Activated T-cell treated with anti-CD3 and anti-CD28 coated beads, Interleukin-2, amount 50 U/mL, for 4 hours (primary cell): ENCODE measurements at regions not wholly inside any gene's neighbourhood (a gene's known extent, or its start where the extent isn't known, plus 50 kb on each side); places are given as distances from the start of the nearest gene placed in this dataset.

Experiments used
- ATAC-seq, 2 donors: fragments of 200-7000 bp; cut with Tn5 transposase; one replicate each; pipeline ENCODE4 v1.10.0; 2021
- DNase-seq: peaks from one replicate; pipeline ENCODE4 v3.0.0-alpha.2; 2020
- H3K27me3 Mint-ChIP-seq: one replicate; pipeline ENCODE4 v1.8.0; 2021; ENCODE audit warnings: low read depth, mixed read lengths
- H3K36me3 Mint-ChIP-seq: one replicate; pipeline ENCODE4 v1.8.0; 2022; ENCODE audit warnings: mixed read lengths; ENCODE audit not compliant: insufficient read depth
- H3K4me1 Mint-ChIP-seq: one replicate; pipeline ENCODE4 v1.8.0; 2021; ENCODE audit warnings: low read depth, mixed read lengths
- H3K4me3 Mint-ChIP-seq: one replicate; pipeline ENCODE4 v1.8.0; 2021; ENCODE audit warnings: mild to moderate bottlenecking, moderate library complexity, mixed read lengths
- H3K9me3 Mint-ChIP-seq: one replicate; pipeline ENCODE4 v1.8.0; 2021; ENCODE audit warnings: mixed read lengths

GRCh38 chr17:53680745-53681144, 142.0 kb upstream of the KIF2B start:
- DNase-seq (no peak), ATAC-seq (no peak)
- Mint-ChIP-seq H3K4me3 (no peak overlapping the region), H3K36me3 (no peaks in the 10 kb centered on the region), H3K4me1 (no peaks in the 10 kb centered on the region), H3K9me3 (peaks cover 14% of the 10 kb centered on the region), H3K27me3 (no peaks in the 10 kb centered on the region)

GRCh38 chr17:53668854-53669253, 153.9 kb upstream of the KIF2B start:
- no peak for DNase-seq
- no peak overlapping the region for H3K4me3 Mint-ChIP-seq
- H3K36me3 Mint-ChIP-seq, result no peaks in the 10 kb centered on the region
- ATAC-seq, result no peak
- H3K9me3 Mint-ChIP-seq, result peaks cover 12% of the 10 kb centered on the region
- no peaks in the 10 kb centered on the region for H3K27me3 Mint-ChIP-seq
- no peaks in the 10 kb centered on the region for H3K4me1 Mint-ChIP-seq

GRCh38 chr17:53662608-53663007, 160.1 kb upstream of the KIF2B start:
- Mint-ChIP-seq H3K36me3 (no peaks in the 10 kb centered on the region), H3K9me3 (peaks cover 11% of the 10 kb centered on the region), H3K4me1 (no peaks in the 10 kb centered on the region), H3K4me3 (no peak overlapping the region), H3K27me3 (no peaks in the 10 kb centered on the region)
- no peak for ATAC-seq
- no peak for DNase-seq

- H3K27me3 Mint-ChIP-seq, result no peaks in the 10 kb centered on the region
- DNase-seq (no peak), ATAC-seq (no peak)
- H3K9me3 Mint-ChIP-seq, result peaks cover 5% of the 10 kb centered on the region
- H3K36me3 Mint-ChIP-seq, result no peaks in the 10 kb centered on the region
- H3K4me1 Mint-ChIP-seq, result no peaks in the 10 kb centered on the region
- no peak overlapping the region for H3K4me3 Mint-ChIP-seq
These were observed 163.5 kb upstream of the KIF2B start for GRCh38 chr17:53659181-53659580.

- ATAC-seq, result no peak
- H3K4me3 Mint-ChIP-seq, result no peak overlapping the region
- H3K36me3 Mint-ChIP-seq, result no peaks in the 10 kb centered on the region
- no peaks in the 10 kb centered on the region for H3K27me3 Mint-ChIP-seq
- H3K9me3 Mint-ChIP-seq, result no peaks in the 10 kb centered on the region
- no peak for DNase-seq
- H3K4me1 Mint-ChIP-seq, result no peaks in the 10 kb centered on the region
These were observed 167.1 kb upstream of the KIF2B start for GRCh38 chr17:53655591-53655990.

GRCh38 chr17:53649201-53649600, 173.5 kb upstream of the KIF2B start:
- Mint-ChIP-seq H3K9me3 (peaks cover 11% of the 10 kb centered on the region), H3K4me3 (no peak overlapping the region), H3K4me1 (no peaks in the 10 kb centered on the region), H3K27me3 (no peaks in the 10 kb centered on the region), H3K36me3 (no peaks in the 10 kb centered on the region)
- DNase-seq (no peak), ATAC-seq (no peak)

GRCh38 chr17:53646835-53647234, 175.9 kb upstream of the KIF2B start:
- Mint-ChIP-seq H3K27me3 (no peaks in the 10 kb centered on the region), H3K9me3 (peaks cover 19% of the 10 kb centered on the region), H3K4me1 (no peaks in the 10 kb centered on the region), H3K36me3 (no peaks in the 10 kb centered on the region), H3K4me3 (no peak overlapping the region)
- no peak for ATAC-seq
- no peak for DNase-seq

- Mint-ChIP-seq H3K9me3 (peaks cover 16% of the 10 kb centered on the region), H3K27me3 (no peaks in the 10 kb centered on the region), H3K4me3 (no peak overlapping the region), H3K4me1 (no peaks in the 10 kb centered on the region), H3K36me3 (no peaks in the 10 kb centered on the region)
- no peak for ATAC-seq
- no peak for DNase-seq
These were observed 181.9 kb upstream of the KIF2B start for GRCh38 chr17:53640808-53641207.

GRCh38 chr17:53635444-53635843, 187.3 kb upstream of the KIF2B start:
- H3K4me3 Mint-ChIP-seq, result no peak overlapping the region
- no peak for DNase-seq
- no peaks in the 10 kb centered on the region for H3K9me3 Mint-ChIP-seq
- no peaks in the 10 kb centered on the region for H3K36me3 Mint-ChIP-seq
- ATAC-seq, result no peak
- H3K27me3 Mint-ChIP-seq, result no peaks in the 10 kb centered on the region
- H3K4me1 Mint-ChIP-seq, result no peaks in the 10 kb centered on the region

- Mint-ChIP-seq H3K4me1 (no peaks in the 10 kb centered on the region), H3K36me3 (no peaks in the 10 kb centered on the region), H3K4me3 (no peak overlapping the region), H3K27me3 (no peaks in the 10 kb centered on the region), H3K9me3 (no peaks in the 10 kb centered on the region)
- no peak for DNase-seq
- ATAC-seq, result no peak
These were observed 188.9 kb upstream of the KIF2B start for GRCh38 chr17:53633856-53634255.

- Mint-ChIP-seq H3K36me3 (no peaks in the 10 kb centered on the region), H3K4me3 (no peak overlapping the region), H3K4me1 (no peaks in the 10 kb centered on the region), H3K27me3 (no peaks in the 10 kb centered on the region), H3K9me3 (peaks cover 8% of the 10 kb centered on the region)
- ATAC-seq, result no peak
- no peak for DNase-seq
These were observed 191.2 kb upstream of the KIF2B start for GRCh38 chr17:53631486-53631885.

GRCh38 chr17:53630638-53631037, 192.1 kb upstream of the KIF2B start:
- Mint-ChIP-seq H3K4me3 (no peak overlapping the region), H3K36me3 (no peaks in the 10 kb centered on the region), H3K27me3 (no peaks in the 10 kb centered on the region), H3K4me1 (no peaks in the 10 kb centered on the region), H3K9me3 (peaks cover 8% of the 10 kb centered on the region)
- ATAC-seq, result no peak
- DNase-seq, result no peak

GRCh38 chr17:53630115-53630514, 192.6 kb upstream of the KIF2B start:
- H3K27me3 Mint-ChIP-seq, result no peaks in the 10 kb centered on the region
- ATAC-seq (no peak), DNase-seq (no peak)
- H3K4me3 Mint-ChIP-seq, result no peak overlapping the region
- no peaks in the 10 kb centered on the region for H3K36me3 Mint-ChIP-seq
- peaks cover 8% of the 10 kb centered on the region for H3K9me3 Mint-ChIP-seq
- H3K4me1 Mint-ChIP-seq, result no peaks in the 10 kb centered on the region

- H3K36me3 Mint-ChIP-seq, result no peaks in the 10 kb centered on the region
- H3K27me3 Mint-ChIP-seq, result no peaks in the 10 kb centered on the region
- no peaks in the 10 kb centered on the region for H3K4me1 Mint-ChIP-seq
- H3K9me3 Mint-ChIP-seq, result peaks cover 12% of the 10 kb centered on the region
- no peak overlapping the region for H3K4me3 Mint-ChIP-seq
- DNase-seq (no peak), ATAC-seq (no peak)
These were observed 193.5 kb upstream of the KIF2B start for GRCh38 chr17:53629188-53629587.

- Mint-ChIP-seq H3K4me1 (no peaks in the 10 kb centered on the region), H3K36me3 (no peaks in the 10 kb centered on the region), H3K4me3 (no peak overlapping the region), H3K27me3 (no peaks in the 10 kb centered on the region), H3K9me3 (peaks cover 18% of the 10 kb centered on the region)
- ATAC-seq, result no peak
- no peak for DNase-seq
These were observed 194.7 kb upstream of the KIF2B start for GRCh38 chr17:53628011-53628410.

- DNase-seq (no peak), ATAC-seq (no peak)
- H3K4me1 Mint-ChIP-seq, result no peaks in the 10 kb centered on the region
- no peak overlapping the region for H3K4me3 Mint-ChIP-seq
- H3K27me3 Mint-ChIP-seq, result no peaks in the 10 kb centered on the region
- no peaks in the 10 kb centered on the region for H3K36me3 Mint-ChIP-seq
- H3K9me3 Mint-ChIP-seq, result peaks cover 18% of the 10 kb centered on the region
These were observed 195.2 kb upstream of the KIF2B start for GRCh38 chr17:53627511-53627910.
